Sigmoid colon (tissue), 4 donors: ENCODE measurements at regions not wholly inside any gene's neighbourhood (a gene's known extent, or its start where the extent isn't known, plus 50 kb on each side); places are given as distances from the start of the nearest gene placed in this dataset.

Experiments used
- POLR2AphosphoS5 ChIP-seq, 4 donors: sonication (generic); formaldehyde crosslinking; IDR thresholded peaks; one replicate each; pipeline ENCODE4 v1.6.1; 2017; ENCODE audit warnings: antibody characterized with exemption in 4 of 4
- TF ChIP-seq, protein P1 (sequence below), 4 experiments: fragments of 450-650 bp in 3 of 4; fragments of 200-600 bp in 1 of 4; IDR thresholded peaks; one replicate each; pipeline ENCODE4 v1.5.1; 2016 to 2019; ENCODE audit warnings: antibody characterized with exemption in 4 of 4, mild to moderate bottlenecking in 3 of 4, moderate library complexity in 2 of 4

DNA sequence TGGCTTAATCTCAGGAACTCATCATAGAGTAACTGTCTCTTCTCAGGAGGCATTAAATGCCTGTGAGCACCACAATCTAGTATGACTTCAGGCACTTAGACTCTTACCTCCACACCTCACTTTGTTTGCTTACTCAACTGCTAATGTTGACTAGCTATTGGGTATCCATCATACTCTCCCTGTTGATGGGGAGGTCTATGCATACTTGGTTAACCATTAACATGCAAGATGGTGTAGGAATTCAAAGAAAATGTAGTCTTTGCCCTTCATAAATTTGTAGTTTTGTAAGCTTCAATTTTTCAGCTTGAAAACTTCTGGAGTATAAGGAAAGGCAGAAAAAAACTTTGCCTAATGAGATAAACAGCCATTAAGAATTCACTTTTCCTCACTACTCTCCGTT lies 501.0 kb upstream of the MARCKS start:
- TF ChIP-seq, protein P1, sequence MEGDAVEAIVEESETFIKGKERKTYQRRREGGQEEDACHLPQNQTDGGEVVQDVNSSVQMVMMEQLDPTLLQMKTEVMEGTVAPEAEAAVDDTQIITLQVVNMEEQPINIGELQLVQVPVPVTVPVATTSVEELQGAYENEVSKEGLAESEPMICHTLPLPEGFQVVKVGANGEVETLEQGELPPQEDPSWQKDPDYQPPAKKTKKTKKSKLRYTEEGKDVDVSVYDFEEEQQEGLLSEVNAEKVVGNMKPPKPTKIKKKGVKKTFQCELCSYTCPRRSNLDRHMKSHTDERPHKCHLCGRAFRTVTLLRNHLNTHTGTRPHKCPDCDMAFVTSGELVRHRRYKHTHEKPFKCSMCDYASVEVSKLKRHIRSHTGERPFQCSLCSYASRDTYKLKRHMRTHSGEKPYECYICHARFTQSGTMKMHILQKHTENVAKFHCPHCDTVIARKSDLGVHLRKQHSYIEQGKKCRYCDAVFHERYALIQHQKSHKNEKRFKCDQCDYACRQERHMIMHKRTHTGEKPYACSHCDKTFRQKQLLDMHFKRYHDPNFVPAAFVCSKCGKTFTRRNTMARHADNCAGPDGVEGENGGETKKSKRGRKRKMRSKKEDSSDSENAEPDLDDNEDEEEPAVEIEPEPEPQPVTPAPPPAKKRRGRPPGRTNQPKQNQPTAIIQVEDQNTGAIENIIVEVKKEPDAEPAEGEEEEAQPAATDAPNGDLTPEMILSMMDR (IDR thresholded peaks at IDR 0.05): no peak
- TF ChIP-seq POLR2AphosphoS5 (IDR thresholded peaks at IDR 0.05): no peak
